HG03558 (cell line): ENCODE measurements at regions not wholly inside any gene's neighbourhood (a gene's known extent, or its start where the extent isn't known, plus 50 kb on each side); places are given as distances from the start of the nearest gene placed in this dataset.
"Not testable (repeated sequence)": the region's sequence is repeated elsewhere in the genome, so short reads cannot be mapped to it uniquely, and the experiment has no call there.

Experiments
- ATAC-seq: cut with Tn5 transposase; IDR thresholded peaks from one replicate; pipeline ENCODE4 v1.9.1; 2021; ENCODE audit warnings: moderate number of reproducible peaks; ENCODE audit not compliant: unreplicated experiment; ENCODE audit errors: extremely low read depth

- ATAC-seq = no peak
These were observed 114.8 kb upstream of the VRK1 start for GRCh38 chr14:96682401-96682800.

GRCh38 chr14:96683562-96684289 lies 113.5 kb upstream of the VRK1 start:
- no peak for ATAC-seq

GRCh38 chr14:96686126-96686525 lies 111.1 kb upstream of the VRK1 start:
- ATAC-seq = no peak

GRCh38 chr14:96688629-96689028 lies 108.6 kb upstream of the VRK1 start:
- no peak for ATAC-seq

GRCh38 chr14:96690713-96691383 lies 106.3 kb upstream of the VRK1 start:
- no peak for ATAC-seq

- ATAC-seq = no peak
These were observed 103.8 kb upstream of the VRK1 start for GRCh38 chr14:96693252-96693820.

GRCh38 chr14:96693987-96694386 lies 103.2 kb upstream of the VRK1 start:
- ATAC-seq = no peak

- ATAC-seq = no peak
These were observed 98.1 kb upstream of the VRK1 start for GRCh38 chr14:96698960-96699539.

GRCh38 chr14:96699666-96700065 lies 97.5 kb upstream of the VRK1 start:
- no peak for ATAC-seq

GRCh38 chr14:96702831-96703230 lies 94.4 kb upstream of the VRK1 start:
- ATAC-seq = no peak

- no peak for ATAC-seq
These were observed 91.6 kb upstream of the VRK1 start for GRCh38 chr14:96705422-96706092.

GRCh38 chr14:96706893-96707292 lies 90.3 kb upstream of the VRK1 start:
- no peak for ATAC-seq

- ATAC-seq = no peak
These were observed 87.0 kb upstream of the VRK1 start for GRCh38 chr14:96710060-96710666.

GRCh38 chr14:96711559-96712267 lies 85.5 kb upstream of the VRK1 start:
- no peak for ATAC-seq

- ATAC-seq = no peak
These were observed 83.8 kb upstream of the VRK1 start for GRCh38 chr14:96713426-96713825.

GRCh38 chr14:96714537-96714936 lies 82.6 kb upstream of the VRK1 start:
- ATAC-seq = not testable (repeated sequence)

- no peak for ATAC-seq
These were observed 80.1 kb upstream of the VRK1 start for GRCh38 chr14:96717116-96717515.

GRCh38 chr14:96718407-96718806 lies 78.8 kb upstream of the VRK1 start:
- ATAC-seq = no peak

GRCh38 chr14:96720702-96721101 lies 76.5 kb upstream of the VRK1 start:
- not testable (repeated sequence) for ATAC-seq

- no peak for ATAC-seq
These were observed 74.4 kb upstream of the VRK1 start for GRCh38 chr14:96722736-96723135.
